Natural killer cell (primary cell): ENCODE measurements at regions not wholly inside any gene's neighbourhood (a gene's known extent, or its start where the extent isn't known, plus 50 kb on each side); places are given as distances from the start of the nearest gene placed in this dataset.

ENCODE experiments used
- ATAC-seq, 3 donors: fragments of 150-1000 bp in 2 of 3; fragments of 200-7000 bp in 1 of 3; cut with Tn5 transposase; 1 replicate in 1 of 3; 2 replicates in 2 of 3; pipeline ENCODE4 v1.10.0; 2021; ENCODE audit warnings: mild to moderate bottlenecking in 2 of 3, moderate library complexity in 2 of 3
- DNase-seq, 2 donors: peaks; one replicate each; pipeline versions ENCODE4 v3.0.0 to v3.0.0-alpha.2; 2013 to 2021; ENCODE audit warnings: mixed read lengths in 1 of 2
- H3K27ac ChIP-seq: one replicate; pipeline ENCODE4 v1.5.1; 2013; ENCODE audit warnings: mild to moderate bottlenecking, low read length
- H3K27me3 ChIP-seq: one replicate; pipeline ENCODE4 v1.6.1; 2013; ENCODE audit warnings: low read length; ENCODE audit not compliant: control insufficient read depth, insufficient read depth
- H3K36me3 ChIP-seq: one replicate; pipeline ENCODE4 v1.6.1; 2013; ENCODE audit warnings: low read length; ENCODE audit not compliant: control insufficient read depth, insufficient read depth
- H3K4me1 ChIP-seq: one replicate; pipeline ENCODE4 v1.6.1; 2013; ENCODE audit warnings: low read length; ENCODE audit not compliant: control insufficient read depth, insufficient read depth
- H3K4me3 ChIP-seq: one replicate; pipeline ENCODE4 v1.5.1; 2013; ENCODE audit warnings: low read length
- H3K9me3 ChIP-seq: one replicate; pipeline ENCODE4 v1.6.1; 2013; ENCODE audit warnings: low read length; ENCODE audit not compliant: control insufficient read depth, insufficient read depth
- H3K27ac Mint-ChIP-seq, 2 donors: one replicate each; pipeline ENCODE4 v1.8.0; 2022; ENCODE audit warnings: mild to moderate bottlenecking in 2 of 2, mixed read lengths in 2 of 2, moderate library complexity in 1 of 2
- H3K27me3 Mint-ChIP-seq, 2 donors: one replicate each; pipeline ENCODE4 v1.8.0; 2022; ENCODE audit warnings: low read depth in 2 of 2, mixed read lengths in 2 of 2
- H3K36me3 Mint-ChIP-seq: one replicate; pipeline ENCODE4 v1.8.0; 2022; ENCODE audit warnings: mixed read lengths
- H3K4me1 Mint-ChIP-seq, 2 donors: one replicate each; pipeline ENCODE4 v1.8.0; 2022; ENCODE audit warnings: mixed read lengths in 2 of 2
- H3K4me3 Mint-ChIP-seq: one replicate; pipeline ENCODE4 v1.8.0; 2022; ENCODE audit warnings: mild to moderate bottlenecking, moderate library complexity, mixed read lengths
- H3K9me3 Mint-ChIP-seq, 2 donors: one replicate each; pipeline ENCODE4 v1.8.0; 2022; ENCODE audit warnings: mixed read lengths in 2 of 2
- CTCF ChIP-seq: fragments of 200-600 bp; IDR thresholded peaks from one replicate; pipeline ENCODE4 v1.8.0; 2022; ENCODE audit warnings: antibody characterized with exemption
- WGBS: methylation state at CpG from one replicate; pipeline ENCODE4 v1.1.7; 2013; ENCODE audit warnings: missing lambda C conversion rate; ENCODE audit not compliant: insufficient coverage; 5-methylcytosine and 5-hydroxymethylcytosine counted together
- intact Hi-C: fragments of 100-400 bp; cut with micrococcal nuclease; formaldehyde crosslinking; loops from one replicate; pipeline ENCODE4 v1.14.2; 2022

- TF ChIP-seq CTCF = no peak
- 74% methylated on average over 3 of the region's 3 CpGs for WGBS
- peaks cover 3% of the 10 kb centered on the region for H3K4me1 ChIP-seq
- H3K9me3 ChIP-seq = no peaks in the 10 kb centered on the region
- no peaks in the 10 kb centered on the region for H3K4me1 Mint-ChIP-seq
- no peaks in the 10 kb centered on the region for H3K9me3 Mint-ChIP-seq
- H3K27me3 ChIP-seq = no peaks in the 10 kb centered on the region
- H3K4me3 Mint-ChIP-seq = no peak overlapping the region
- ATAC-seq = no peak
- no peaks in the 10 kb centered on the region for H3K36me3 Mint-ChIP-seq
- H3K4me3 ChIP-seq = no peak overlapping the region
- DNase-seq = no peak
- no peak overlapping the region for H3K27ac ChIP-seq
- intact Hi-C loops = no loop called here
- H3K27ac Mint-ChIP-seq = no peak overlapping the region
- no peaks in the 10 kb centered on the region for H3K36me3 ChIP-seq
- H3K27me3 Mint-ChIP-seq = no peaks in the 10 kb centered on the region
These were observed 82.9 kb upstream of the AKIP1 start for GRCh38 chr11:8828046-8828445.

GRCh38 chr11:8828580-8829361 is 82.2 kb upstream of the AKIP1 start:
- H3K36me3 Mint-ChIP-seq = no peaks in the 10 kb centered on the region

DNA sequence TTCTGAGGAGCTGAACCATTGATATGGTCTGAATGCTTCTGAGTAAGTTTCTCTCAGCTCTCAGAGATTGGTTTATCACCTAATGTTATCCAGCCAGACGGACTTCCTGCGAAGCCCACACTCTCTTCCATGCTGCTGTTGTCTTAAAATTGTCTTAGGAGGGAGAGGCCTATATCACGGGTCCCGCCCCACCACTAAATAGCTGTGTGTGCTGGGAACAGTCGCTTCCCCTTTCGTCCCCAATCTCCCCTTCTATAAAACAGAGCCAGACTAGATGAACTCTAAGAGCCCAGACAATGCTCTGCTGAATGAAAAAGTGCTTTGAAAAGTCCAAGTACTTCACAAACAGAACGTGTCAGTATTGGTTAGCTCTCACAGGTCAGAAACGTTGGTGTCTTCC is 81.4 kb upstream of the AKIP1 start:
- Histone ChIP-seq H3K9me3 (no peaks in the 10 kb centered on the region), H3K27ac (no peak overlapping the region), H3K27me3 (no peaks in the 10 kb centered on the region), H3K36me3 (no peaks in the 10 kb centered on the region), H3K4me1 (peaks cover 3% of the 10 kb centered on the region), H3K4me3 (no peak overlapping the region)
- intact Hi-C loops = no loop called here
- Mint-ChIP-seq H3K4me3 (no peak overlapping the region), H3K27ac (no peak overlapping the region), H3K36me3 (no peaks in the 10 kb centered on the region), H3K9me3 (no peaks in the 10 kb centered on the region), H3K27me3 (peaks cover 0 to 10% of the 10 kb centered on the region in 2 donors), H3K4me1 (no peaks in the 10 kb centered on the region)
- ATAC-seq = no peak
- WGBS = 85% methylated on average over 8 of the region's 8 CpGs
- DNase-seq = no peak
- no peak for TF ChIP-seq CTCF

More at GRCh38 chr11:8828580-8829361, 82.2 kb upstream of the AKIP1 start:
- 86% methylated on average over 11 of the region's 11 CpGs for WGBS
- H3K9me3 ChIP-seq = no peaks in the 10 kb centered on the region
- Mint-ChIP-seq H3K27ac (no peak overlapping the region), H3K27me3 (peaks cover 0 to 3% of the 10 kb centered on the region in 2 donors), H3K4me1 (no peaks in the 10 kb centered on the region), H3K9me3 (no peaks in the 10 kb centered on the region), H3K4me3 (no peak overlapping the region)
- DNase-seq (no peak), ATAC-seq (peak in 1 of 3 donors; percentile 18)
- no peaks in the 10 kb centered on the region for H3K36me3 ChIP-seq
- no peak overlapping the region for H3K4me3 ChIP-seq
- intact Hi-C loops = no loop called here
- no peak overlapping the region for H3K27ac ChIP-seq
- no peak for TF ChIP-seq CTCF
- H3K4me1 ChIP-seq = peaks cover 3% of the 10 kb centered on the region
- H3K27me3 ChIP-seq = no peaks in the 10 kb centered on the region

GRCh38 chr11:8830641-8831040 is 80.3 kb upstream of the AKIP1 start:
- peaks cover 3% of the 10 kb centered on the region for H3K4me1 ChIP-seq
- intact Hi-C loops = no loop called here
- no peaks in the 10 kb centered on the region for H3K36me3 ChIP-seq
- no peaks in the 10 kb centered on the region for H3K9me3 ChIP-seq
- Mint-ChIP-seq H3K36me3 (no peaks in the 10 kb centered on the region), H3K4me1 (no peaks in the 10 kb centered on the region), H3K9me3 (no peaks in the 10 kb centered on the region), H3K27me3 (peaks cover 0 to 10% of the 10 kb centered on the region in 2 donors), H3K4me3 (no peak overlapping the region), H3K27ac (no peak overlapping the region)
- DNase-seq (no peak), ATAC-seq (no peak)
- H3K4me3 ChIP-seq = no peak overlapping the region
- H3K27me3 ChIP-seq = no peaks in the 10 kb centered on the region
- no peak overlapping the region for H3K27ac ChIP-seq
- TF ChIP-seq CTCF = no peak
- 67% methylated on average over 1 of the region's 3 CpGs for WGBS
